ENCODE measurements at regions not wholly inside any gene's neighbourhood (a gene's known extent, or its start where the extent isn't known, plus 50 kb on each side); places are given as distances from the start of the nearest gene placed in this dataset.

DNA sequence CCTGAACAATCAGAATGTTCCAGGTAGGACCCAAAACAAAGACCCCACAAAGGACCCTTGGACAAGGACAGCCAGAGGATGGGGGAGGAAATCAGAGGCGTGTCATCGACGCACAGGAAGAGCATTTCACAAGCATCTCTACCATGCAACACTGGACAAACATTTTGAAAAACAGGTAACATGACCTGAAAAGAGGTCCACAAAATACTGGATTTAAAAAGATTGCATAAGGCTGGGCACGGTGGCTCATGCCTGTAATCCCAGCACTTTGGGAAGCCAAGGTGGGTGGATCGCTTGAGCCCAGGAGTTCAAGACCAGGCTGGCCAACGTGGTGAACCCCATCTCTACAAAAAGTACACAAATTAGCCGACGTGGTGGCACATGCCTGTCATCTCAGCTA, 60.5 kb upstream of the RNF32 start:
- no peak for ATAC-seq

DNA sequence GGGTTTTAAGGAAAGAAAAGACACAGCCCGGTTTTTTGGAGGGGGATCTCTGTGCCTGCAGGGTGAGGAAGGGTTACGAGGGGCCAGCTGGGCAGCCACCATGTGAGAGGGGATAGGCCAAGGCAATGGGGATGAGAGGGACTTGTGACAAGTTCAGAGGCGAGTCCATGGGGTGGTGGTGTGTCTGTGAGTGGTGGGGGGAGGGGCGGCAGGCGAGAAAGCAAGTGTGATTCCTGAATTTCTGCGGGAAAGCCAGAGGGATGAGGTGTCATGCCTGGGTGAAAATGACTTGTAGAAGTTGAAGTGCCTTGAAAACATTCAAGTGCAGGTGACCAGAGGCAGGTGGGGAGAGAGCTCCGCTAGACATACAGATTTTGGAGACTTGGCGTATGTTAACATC, 61.0 kb upstream of the RNF32 start:
- TF ChIP-seq POLR2AphosphoS5 (IDR thresholded peaks at IDR 0.05; ENCODE audit: low read depth, low read length) (no peak), SIN3A (IDR thresholded peaks at IDR 0.05; ENCODE audit: borderline replicate concordance, insufficient read depth, low read depth, low read length) (no peak), TCF7L2 (IDR thresholded peaks at IDR 0.05; ENCODE audit: low read depth, low read length) (no peak)
- TF ChIP-seq, protein P1, sequence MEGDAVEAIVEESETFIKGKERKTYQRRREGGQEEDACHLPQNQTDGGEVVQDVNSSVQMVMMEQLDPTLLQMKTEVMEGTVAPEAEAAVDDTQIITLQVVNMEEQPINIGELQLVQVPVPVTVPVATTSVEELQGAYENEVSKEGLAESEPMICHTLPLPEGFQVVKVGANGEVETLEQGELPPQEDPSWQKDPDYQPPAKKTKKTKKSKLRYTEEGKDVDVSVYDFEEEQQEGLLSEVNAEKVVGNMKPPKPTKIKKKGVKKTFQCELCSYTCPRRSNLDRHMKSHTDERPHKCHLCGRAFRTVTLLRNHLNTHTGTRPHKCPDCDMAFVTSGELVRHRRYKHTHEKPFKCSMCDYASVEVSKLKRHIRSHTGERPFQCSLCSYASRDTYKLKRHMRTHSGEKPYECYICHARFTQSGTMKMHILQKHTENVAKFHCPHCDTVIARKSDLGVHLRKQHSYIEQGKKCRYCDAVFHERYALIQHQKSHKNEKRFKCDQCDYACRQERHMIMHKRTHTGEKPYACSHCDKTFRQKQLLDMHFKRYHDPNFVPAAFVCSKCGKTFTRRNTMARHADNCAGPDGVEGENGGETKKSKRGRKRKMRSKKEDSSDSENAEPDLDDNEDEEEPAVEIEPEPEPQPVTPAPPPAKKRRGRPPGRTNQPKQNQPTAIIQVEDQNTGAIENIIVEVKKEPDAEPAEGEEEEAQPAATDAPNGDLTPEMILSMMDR (IDR thresholded peaks at IDR 0.05): no peak
- TF ChIP-seq, protein P2, sequence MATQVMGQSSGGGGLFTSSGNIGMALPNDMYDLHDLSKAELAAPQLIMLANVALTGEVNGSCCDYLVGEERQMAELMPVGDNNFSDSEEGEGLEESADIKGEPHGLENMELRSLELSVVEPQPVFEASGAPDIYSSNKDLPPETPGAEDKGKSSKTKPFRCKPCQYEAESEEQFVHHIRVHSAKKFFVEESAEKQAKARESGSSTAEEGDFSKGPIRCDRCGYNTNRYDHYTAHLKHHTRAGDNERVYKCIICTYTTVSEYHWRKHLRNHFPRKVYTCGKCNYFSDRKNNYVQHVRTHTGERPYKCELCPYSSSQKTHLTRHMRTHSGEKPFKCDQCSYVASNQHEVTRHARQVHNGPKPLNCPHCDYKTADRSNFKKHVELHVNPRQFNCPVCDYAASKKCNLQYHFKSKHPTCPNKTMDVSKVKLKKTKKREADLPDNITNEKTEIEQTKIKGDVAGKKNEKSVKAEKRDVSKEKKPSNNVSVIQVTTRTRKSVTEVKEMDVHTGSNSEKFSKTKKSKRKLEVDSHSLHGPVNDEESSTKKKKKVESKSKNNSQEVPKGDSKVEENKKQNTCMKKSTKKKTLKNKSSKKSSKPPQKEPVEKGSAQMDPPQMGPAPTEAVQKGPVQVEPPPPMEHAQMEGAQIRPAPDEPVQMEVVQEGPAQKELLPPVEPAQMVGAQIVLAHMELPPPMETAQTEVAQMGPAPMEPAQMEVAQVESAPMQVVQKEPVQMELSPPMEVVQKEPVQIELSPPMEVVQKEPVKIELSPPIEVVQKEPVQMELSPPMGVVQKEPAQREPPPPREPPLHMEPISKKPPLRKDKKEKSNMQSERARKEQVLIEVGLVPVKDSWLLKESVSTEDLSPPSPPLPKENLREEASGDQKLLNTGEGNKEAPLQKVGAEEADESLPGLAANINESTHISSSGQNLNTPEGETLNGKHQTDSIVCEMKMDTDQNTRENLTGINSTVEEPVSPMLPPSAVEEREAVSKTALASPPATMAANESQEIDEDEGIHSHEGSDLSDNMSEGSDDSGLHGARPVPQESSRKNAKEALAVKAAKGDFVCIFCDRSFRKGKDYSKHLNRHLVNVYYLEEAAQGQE (IDR thresholded peaks at IDR 0.05; ENCODE audit: insufficient read depth in 1 of 2, low read depth in 2 of 2, low read length in 1 of 2): no peak
- no peaks in the 10 kb centered on the region for H3K9me3 ChIP-seq (ENCODE audit: control insufficient read depth, insufficient read depth, low read depth, low read length)
- H3K36me3 ChIP-seq (ENCODE audit: control insufficient read depth, insufficient read depth, low read length): no peaks in the 10 kb centered on the region
- in situ Hi-C loops (cut with HindIII; ENCODE audit: low pct_unique_long_range_greater_than_20kb, low sequenced_read_pairs) (no loop called here), intact Hi-C loops (cut with micrococcal nuclease; ENCODE audit: unreplicated experiment) (no loop called here)
- DNase-seq (ENCODE audit: low read depth, low spot score): no peak
- no peaks in the 10 kb centered on the region for H3K4me1 ChIP-seq (ENCODE audit: control insufficient read depth, insufficient read depth, low read length)
- POLR2A ChIA-PET: no interaction called here
- no TSS peak for BruUV-seq (replicated peaks)
- no peaks in the 10 kb centered on the region for H3K27me3 ChIP-seq (ENCODE audit: control insufficient read depth, insufficient read depth, low read length)
- H3K27ac ChIP-seq (ENCODE audit: low read length): no peak overlapping the region
- no peak for ATAC-seq
- H3K4me3 ChIP-seq (ENCODE audit: low read depth in 2 of 2, low read length in 2 of 2): no peak overlapping the region
- CTCF ChIA-PET: no interaction called here

More for the DNA sequence above, 60.5 kb upstream of the RNF32 start:
- POLR2A ChIA-PET: no interaction called here
- no peak for DNase-seq (ENCODE audit: low read depth, low spot score)
- BruUV-seq (replicated peaks): no TSS peak
- Histone ChIP-seq H3K36me3 (ENCODE audit: control insufficient read depth, insufficient read depth, low read length) (no peaks in the 10 kb centered on the region), H3K27me3 (ENCODE audit: control insufficient read depth, insufficient read depth, low read length) (no peaks in the 10 kb centered on the region), H3K4me3 (ENCODE audit: low read depth in 2 of 2, low read length in 2 of 2) (no peak overlapping the region), H3K9me3 (ENCODE audit: control insufficient read depth, insufficient read depth, low read depth, low read length) (no peaks in the 10 kb centered on the region), H3K4me1 (ENCODE audit: control insufficient read depth, insufficient read depth, low read length) (no peaks in the 10 kb centered on the region), H3K27ac (ENCODE audit: low read length) (no peak overlapping the region)
- TF ChIP-seq, protein P2 (IDR thresholded peaks at IDR 0.05; ENCODE audit: insufficient read depth in 1 of 2, low read depth in 2 of 2, low read length in 1 of 2): no peak
- TF ChIP-seq SIN3A (IDR thresholded peaks at IDR 0.05; ENCODE audit: borderline replicate concordance, insufficient read depth, low read depth, low read length) (no peak), POLR2AphosphoS5 (IDR thresholded peaks at IDR 0.05; ENCODE audit: low read depth, low read length) (no peak), TCF7L2 (IDR thresholded peaks at IDR 0.05; ENCODE audit: low read depth, low read length) (no peak)
- TF ChIP-seq, protein P1 (IDR thresholded peaks at IDR 0.05): no peak
- intact Hi-C loops (cut with micrococcal nuclease; ENCODE audit: unreplicated experiment) (no loop called here), in situ Hi-C loops (cut with HindIII; ENCODE audit: low pct_unique_long_range_greater_than_20kb, low sequenced_read_pairs) (no loop called here)
- CTCF ChIA-PET: no interaction called here

Data from Panc1 (cell line).